HG03175 (cell line): ENCODE measurements at regions not wholly inside any gene's neighbourhood (a gene's known extent, or its start where the extent isn't known, plus 50 kb on each side); places are given as distances from the start of the nearest gene placed in this dataset.

Experiments used
- ATAC-seq: cut with Tn5 transposase; IDR thresholded peaks from one replicate; pipeline ENCODE4 v1.9.1; 2021; ENCODE audit warnings: mild to moderate bottlenecking, moderate library complexity; ENCODE audit not compliant: unreplicated experiment

DNA sequence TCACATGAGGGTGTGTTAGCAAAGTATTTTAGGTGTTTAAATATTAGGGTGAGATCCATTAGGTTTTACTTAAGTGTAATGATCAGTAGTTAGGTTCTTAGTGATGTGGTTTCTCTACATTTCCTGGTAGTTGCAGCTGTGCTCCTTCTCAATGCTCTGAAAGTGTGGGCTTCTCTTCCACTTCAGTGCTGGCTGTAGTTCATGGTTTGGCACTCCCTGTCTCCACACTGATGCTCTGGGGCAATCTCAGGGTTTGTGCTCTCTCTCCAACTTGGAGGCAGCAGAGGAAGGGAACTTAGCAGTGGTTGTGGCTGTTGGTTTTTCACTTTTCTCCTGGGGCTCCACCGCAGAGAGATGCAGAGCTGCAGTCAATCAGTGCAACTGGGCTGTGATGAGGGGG lies 507.5 kb downstream of the TMEM232 start:
- no peak for ATAC-seq

DNA sequence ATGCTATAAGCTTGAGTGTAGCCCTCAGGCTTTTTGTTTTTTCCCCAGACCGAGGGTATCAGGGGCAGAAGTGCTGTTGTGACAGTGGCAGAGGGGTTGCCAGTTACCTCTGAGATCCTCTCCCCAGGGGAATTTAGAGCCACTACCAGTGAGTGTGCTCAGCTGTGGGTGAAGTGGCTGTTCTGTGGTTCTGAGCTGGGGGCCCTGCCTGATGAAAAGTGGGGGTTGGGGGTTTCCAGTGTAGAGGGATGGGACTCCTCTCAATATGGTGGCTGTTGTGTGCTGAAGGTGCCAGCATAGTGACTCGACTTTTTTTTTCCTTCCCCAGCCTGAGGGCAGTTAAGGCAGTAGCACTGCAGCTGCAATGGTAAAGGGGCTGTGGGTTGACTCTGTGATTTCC lies 506.7 kb downstream of the TMEM232 start:
- ATAC-seq = no peak

DNA sequence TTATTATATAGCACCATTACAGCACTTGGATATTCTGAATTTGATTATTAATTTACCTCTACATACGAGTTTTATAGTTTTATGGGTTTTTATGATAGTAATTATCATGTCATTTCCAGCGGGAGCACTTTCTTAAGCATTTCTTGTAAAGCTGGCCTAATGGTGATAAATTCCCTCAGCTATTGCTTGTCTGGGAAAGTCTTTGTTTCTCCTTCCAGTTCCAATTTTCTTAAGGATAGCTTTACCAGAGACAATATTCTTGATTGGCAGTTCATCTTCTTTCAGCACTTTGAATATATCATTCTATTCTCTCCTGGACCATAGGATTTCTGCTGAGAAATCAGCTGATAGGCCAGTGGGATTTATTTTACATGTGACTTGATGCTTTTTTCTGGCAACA lies 505.4 kb downstream of the TMEM232 start:
- no peak for ATAC-seq

DNA sequence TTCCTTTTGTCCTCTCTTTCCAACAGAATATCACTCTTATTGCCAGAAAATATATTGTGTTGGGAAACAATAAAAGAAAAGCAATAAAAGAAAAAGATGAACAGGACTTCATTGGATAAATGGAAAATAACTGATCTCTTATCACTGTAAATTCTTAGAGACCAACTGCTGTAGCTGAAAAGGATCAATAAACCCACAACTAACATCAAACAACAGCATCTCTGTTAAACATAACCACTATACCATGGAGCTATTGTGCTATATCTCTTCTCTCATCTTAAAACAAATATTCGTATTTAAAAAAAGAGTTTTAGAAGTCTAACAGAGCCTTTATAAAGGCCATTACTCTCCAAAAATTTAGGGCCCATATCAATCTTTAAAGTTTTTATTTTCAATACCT lies 502.4 kb downstream of the TMEM232 start:
- ATAC-seq = no peak

DNA sequence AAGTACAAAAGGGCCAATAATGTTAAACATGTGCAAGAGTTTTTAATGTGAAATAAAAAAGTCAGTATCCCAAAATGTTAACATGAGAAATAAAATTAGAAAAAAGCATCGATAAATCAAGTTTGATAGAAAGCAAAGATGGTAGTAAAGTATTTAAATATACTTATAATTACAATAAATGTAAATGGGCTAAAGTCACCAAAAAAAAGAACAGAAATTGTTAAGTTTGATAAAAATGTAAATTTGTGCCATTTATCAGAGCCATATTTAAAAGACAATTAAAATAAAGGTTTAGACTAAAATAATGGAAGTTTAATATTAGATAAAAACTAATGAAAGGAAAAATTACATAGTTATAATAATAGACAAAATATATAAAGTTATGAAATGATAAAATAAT lies 500.5 kb downstream of the TMEM232 start:
- no peak for ATAC-seq

DNA sequence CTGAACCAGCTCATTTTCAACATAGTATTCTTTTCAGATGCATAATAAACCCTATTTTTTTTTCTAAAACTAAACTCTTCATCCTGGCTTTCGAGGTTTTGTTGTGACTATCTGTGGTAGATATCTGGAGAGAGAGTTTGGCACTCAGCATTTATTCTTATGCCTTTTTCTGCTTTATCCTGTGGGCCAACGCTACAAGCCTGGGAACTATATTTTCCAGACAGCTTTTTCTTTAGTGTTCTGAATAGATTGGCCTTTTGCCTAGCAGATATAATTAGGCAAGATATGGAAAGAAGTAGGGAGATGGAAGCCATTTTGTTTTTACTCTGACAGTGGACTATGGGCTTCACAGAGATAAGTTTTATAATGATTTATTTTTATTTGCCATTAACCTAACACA lies 486.7 kb downstream of the TMEM232 start:
- no peak for ATAC-seq

DNA sequence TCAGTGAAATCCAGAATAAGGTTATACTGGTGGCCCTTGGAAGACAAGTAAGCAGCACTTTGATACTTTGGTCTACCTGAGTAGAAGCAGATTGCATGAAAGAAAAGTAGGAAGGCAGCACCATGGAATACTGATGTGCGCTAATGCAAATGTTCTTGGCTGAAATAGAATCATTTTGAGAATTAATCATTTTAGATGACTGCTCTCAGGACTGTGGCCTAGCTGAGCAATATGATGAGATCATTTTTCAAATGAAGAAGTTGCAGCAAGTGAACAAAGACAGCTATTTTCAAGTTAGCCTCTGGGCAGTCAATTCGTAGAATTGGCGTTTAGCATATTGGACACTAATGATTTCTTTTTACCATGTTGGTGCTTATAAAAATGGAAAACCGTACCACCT lies 483.5 kb downstream of the TMEM232 start:
- no peak for ATAC-seq

DNA sequence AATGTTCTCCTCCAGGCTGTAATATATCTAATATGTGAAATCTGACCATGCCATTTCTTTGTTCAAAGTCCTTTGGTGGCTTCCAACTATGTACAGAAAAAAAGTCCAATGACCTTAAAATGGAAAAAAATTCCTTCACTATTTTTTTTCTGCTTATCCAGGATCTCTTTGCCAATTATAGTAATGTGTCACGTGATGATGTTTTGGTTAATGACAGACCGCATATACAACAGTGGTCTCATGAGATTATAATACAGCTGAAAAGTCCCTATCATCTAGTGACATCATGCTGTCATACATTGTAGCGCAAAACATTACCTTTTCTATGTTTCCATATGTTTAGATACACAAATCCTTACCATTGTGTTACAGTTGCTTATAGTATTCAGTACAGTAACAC lies 477.6 kb downstream of the TMEM232 start:
- no peak for ATAC-seq

DNA sequence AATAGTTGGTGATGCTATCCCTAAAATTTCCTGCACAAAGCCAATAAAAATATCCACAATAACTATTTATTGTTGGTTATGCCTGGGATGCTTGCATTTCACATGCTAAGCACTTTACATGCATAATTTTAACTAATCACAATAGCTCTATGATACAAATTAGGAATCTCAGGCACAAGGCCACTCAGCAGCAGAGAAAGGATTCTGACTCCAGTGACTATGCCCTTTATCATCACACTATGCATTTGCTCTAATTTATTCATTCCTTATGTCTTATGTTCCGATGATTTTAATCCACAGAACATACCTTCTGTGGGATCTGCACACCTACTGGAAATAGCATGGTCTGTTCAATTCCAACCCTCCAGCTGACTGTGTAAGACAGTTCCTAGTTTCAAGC lies 476.1 kb downstream of the TMEM232 start:
- ATAC-seq = no peak

DNA sequence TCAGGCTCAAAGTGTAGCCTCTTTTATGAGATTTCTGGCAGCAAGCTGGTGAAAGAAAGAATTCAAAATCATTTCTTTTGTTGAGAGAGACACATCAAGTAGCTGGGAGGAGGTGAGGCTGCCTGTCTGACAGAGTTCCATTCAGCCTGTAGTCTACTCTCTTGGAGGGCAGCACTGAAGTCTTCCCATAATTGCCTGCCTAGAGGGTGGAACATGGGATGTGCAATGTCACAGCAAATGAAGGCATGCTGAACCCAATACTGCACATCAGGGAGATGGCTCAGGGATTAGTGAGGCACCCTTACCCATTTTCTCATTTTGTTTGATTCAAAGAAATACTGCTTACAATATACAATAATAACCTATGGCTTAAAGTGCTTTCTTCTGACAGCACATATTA lies 475.7 kb downstream of the TMEM232 start:
- no peak for ATAC-seq

DNA sequence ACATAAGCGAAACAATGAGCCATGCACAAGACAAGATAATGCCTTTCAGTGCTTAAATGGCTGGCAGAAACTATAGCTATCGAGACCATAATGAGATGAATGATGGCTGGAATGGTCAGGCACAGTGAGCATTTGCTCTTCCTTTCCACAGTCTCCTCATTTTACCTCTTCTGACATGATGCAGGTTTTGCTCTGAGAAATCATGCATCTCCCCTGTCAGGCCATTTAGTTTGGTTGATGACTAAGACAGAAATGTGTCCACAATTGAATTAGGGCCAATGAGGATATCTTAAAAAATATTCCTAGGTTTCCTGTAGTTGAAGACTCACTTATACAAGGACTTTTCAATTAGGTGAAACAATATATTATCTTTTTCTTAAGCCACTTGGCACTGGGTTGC lies 475.1 kb downstream of the TMEM232 start:
- ATAC-seq = no peak

DNA sequence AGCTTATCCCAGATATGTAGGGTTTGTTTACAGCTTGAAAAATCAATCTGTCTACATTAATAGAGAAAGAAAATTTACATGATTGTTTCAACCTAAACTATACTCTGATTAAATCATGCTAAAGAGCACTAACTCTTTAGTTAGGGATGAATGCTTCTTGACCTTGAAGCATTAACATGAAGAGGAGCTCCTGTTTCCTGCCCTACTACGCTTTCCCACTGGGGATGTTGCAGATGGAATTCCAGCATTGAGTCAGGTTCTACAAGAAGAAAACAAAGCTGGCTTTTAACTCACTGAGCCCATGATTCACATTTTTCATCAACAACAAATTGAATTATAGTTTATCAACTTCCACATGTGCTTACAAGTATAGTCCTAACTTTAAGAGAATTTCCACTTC lies 471.3 kb downstream of the TMEM232 start:
- no peak for ATAC-seq

DNA sequence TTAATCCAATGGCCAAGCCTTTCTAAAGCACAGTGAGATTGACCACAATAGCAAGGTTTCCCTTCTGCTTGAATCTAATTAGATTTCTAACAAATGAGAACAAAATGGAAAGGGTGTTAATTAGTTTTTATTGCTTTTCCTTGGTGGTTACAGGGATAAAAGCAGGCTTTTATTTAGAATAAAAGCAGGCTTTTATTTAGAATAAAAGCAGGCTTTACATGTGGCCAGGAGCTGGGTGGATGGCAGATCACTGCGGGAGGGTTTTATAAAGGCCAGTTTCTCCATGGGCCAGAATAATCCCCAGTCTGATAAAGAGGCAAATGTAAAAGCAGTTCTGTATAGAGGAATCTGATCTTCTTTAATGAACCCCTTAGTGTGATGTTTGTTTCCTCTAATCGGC lies 470.2 kb downstream of the TMEM232 start:
- ATAC-seq = no peak

DNA sequence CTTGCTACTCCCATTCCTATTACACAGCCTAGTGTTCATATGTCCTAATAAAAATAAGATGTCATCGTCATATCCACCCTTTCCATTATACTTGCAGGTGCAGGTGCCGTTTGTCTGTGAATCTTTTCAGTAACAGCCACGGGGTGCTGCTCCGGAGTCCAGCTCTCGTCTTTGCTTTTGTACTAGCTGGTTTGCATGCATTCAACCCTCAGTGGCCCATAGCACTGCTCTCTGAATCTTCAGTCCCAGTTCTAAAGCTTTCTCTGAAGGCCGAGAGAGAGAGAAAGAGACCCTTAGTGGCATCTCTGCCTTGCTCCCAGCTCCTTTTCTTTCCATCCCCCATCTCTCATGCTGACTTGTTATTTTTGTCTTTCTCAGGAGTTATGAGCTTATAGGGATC lies 468.5 kb downstream of the TMEM232 start:
- ATAC-seq = no peak

DNA sequence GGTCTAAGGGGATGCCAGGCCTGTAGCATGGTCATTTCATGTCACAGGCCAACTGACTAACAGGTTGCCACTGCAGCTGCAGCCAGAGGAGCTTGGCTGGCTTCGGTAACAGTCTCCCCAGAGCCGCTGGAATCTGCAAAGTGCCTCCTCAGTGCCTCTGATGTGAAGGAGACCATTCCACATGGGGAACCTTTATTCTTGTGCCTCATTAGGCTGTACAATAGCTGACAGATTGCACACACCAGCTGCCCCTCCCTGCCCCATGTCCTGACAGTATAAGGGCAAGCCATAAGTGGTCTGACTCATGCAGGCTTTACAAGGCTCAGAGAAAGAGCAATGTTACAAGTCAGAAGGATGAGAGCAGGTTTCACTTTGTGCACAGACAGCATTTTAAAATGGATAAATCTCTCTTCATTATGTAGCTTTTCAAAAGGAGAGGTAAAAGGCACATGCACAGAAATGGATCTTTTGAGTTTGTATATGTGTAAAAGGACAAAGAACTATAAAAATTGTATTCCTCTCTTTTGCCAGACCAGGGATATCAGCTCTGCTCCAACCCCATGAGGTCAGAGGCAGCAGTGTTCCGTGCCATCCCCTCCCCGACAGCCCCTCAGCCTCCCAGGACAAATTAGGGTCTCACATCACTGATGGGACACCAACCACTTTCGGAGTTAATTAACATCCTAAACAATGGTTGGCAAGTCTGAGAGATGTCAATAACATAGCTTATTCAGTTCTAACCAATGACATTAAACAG lies 467.8 kb downstream of the TMEM232 start:
- ATAC-seq = no peak

DNA sequence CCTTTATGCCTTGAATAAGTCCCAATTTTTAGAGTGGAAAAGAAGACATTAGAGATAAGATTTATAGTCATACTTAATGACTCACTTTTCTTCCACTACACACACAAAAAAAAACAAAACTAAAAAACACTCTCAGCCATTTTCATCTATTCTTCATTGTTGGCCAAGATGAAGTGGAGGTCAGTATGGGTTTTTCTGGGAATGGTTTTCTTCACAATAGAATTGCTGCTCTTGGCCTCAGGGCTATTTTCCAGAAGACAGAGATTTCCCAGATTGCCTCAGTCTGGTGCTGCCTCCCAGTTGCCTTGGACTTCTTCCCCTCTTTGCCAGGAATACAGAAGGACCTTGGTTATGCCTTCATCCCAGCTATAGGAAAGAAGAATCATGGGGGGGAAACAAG lies 463.7 kb downstream of the TMEM232 start:
- no peak for ATAC-seq

DNA sequence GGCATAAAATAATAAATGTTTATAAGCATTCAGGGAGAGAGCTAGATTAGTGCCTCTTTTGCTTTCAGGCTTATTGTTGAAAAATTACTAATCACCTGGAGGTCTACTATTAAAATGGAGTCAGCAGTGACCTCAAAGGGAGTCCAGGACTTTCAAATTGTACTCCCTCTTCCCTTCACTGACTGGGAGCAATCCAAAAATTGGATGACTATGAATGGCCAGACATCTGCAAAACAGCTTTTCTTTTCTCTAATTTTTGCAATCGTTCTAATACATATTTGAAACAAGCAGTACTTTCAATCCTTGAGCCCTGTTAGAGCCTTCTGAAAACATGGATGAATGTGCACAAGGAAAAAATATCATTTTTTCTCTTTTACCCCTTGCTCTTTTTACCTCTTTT lies 461.8 kb downstream of the TMEM232 start:
- ATAC-seq = no peak

DNA sequence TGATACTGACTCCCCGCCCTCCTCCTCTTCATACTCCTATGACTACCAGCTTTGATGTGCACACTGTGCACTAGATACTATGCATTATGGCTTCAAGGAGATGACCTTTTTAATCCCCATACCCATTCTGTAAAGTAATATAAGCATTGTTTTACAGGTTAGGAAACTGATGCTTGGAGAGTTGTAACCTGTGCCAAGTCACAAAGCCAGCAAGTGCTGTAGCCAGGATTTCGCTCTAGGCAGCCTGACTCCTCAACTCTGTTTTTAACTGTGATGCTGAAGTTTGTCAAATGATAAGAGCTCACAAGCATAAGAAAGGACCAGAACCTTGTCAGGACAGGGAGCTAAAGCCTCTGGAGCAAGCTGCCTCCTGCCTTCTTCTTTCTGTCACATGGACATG lies 461.3 kb downstream of the TMEM232 start:
- ATAC-seq = no peak

DNA sequence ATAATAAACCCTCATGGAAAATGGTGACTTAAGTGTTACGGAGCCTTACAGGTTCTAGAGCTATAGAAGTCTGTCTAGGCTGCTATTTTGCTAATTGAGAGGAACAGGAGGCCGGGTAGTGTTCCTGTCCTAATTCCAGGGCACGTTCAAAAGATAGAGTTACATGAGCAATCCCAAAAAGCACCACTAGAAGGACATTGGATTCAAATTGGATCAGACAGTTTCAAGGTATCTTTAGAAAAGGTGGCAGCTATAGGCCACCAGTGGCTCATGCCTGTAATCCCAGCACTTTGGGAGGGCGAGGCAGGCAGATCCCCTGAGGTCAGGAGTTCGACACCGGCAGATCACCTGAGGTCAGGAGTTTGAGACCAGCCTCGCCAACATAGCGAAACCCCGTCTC lies 458.8 kb downstream of the TMEM232 start:
- ATAC-seq = no peak

DNA sequence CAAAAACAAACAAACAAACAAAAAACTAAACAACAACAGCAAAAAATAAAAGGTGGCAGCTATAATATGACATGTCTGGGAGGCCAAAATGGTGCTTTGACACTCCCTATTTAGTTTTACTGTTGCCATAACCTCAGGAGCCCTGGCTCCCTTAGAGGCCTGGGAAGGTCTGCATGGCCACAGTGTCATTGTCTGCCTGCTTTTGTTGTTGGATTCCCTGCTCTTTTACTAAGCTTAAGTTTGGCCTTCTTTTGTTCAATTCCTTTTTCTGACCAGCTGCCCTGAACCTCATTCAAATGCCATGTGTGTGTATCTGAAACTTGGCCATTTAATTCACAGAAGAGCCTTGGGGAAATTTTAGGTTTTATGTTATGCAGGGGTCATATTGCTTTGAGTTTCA lies 458.2 kb downstream of the TMEM232 start:
- no peak for ATAC-seq

DNA sequence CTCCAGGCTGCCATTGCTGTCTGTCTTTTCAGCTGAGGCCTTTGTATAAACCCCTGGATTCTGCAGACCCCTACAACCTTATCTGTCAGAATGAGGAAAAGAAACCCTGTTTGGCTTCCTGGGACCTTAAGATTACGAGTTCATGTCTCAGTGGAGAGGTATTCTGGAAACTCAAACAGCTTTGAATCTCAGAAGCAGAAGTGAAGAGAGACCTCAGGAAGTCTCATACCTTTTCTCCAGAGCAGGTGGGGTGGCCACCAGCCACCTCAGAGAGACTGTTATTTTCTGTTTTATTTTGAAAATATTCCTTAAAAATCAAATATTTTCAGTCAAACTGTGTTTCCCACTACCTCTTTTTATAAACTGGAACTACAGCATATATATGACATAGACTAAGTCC lies 457.5 kb downstream of the TMEM232 start:
- ATAC-seq = no peak

DNA sequence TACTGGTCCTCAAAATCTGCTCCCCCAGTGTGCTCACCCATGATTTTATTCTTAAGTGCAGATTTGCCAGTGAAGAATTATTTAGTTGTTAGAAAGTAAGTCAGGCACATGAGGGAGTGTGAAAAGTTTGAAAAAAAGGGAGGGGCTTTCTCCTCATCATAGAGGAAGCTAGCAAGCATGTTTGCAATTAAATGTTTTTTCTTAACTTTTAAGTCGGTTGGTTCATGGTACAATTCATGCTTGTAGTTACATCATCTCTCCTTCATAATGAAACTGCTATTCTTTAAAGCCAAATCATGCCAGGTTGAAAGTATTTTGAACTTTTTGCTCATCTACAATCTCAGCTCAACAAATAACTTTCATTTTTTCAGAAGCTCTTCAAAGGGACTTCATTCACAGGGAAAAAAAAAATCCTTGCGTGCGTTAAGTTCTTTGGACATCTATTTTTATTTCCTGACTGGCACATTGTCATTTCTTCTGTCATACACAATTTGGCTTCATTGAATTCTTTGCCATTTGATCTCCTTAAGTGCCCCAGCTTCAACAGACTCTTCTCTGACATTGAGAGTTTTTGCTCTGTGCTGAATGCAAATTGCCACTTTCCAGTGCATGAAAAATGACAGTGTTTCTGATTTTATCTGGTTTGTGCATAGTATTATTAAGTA lies 456.9 kb downstream of the TMEM232 start:
- no peak for ATAC-seq

DNA sequence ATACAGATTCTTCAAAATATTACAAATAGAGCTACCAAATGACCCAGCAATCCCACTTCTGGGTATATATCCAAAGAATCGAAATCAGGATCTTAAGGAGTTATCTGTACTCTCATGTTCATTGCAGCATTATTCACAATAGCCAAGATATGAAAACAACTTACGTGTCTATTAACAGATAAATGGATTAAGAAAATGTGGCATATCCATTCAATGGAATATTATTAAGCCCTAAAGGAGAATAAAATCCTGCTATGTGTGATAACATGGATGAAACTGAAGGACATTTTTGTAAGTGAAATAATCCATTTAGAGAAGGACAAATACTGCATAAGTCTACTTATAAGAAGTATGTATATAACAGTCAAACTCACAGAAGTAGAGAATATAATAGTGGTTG lies 450.6 kb downstream of the TMEM232 start:
- ATAC-seq = no peak
